Vagina (tissue), 2 donors: ENCODE measurements at regions not wholly inside any gene's neighbourhood (a gene's known extent, or its start where the extent isn't known, plus 50 kb on each side); places are given as distances from the start of the nearest gene placed in this dataset.

Experiments
- DNase-seq, 2 donors: peaks; one replicate each; pipeline ENCODE4 v3.0.0-alpha.2; 2017; ENCODE audit errors: extremely low spot score in 2 of 2
- H3K27ac ChIP-seq: fragments of 200-600 bp; sonication (generic); one replicate; pipeline ENCODE4 v1.5.1; 2019
- H3K27me3 ChIP-seq: fragments of 200-600 bp; sonication (generic); one replicate; pipeline ENCODE4 v1.5.1; 2019
- H3K36me3 ChIP-seq, 2 donors: fragments of 200-600 bp; sonication (generic); one replicate each; pipeline ENCODE4 v1.5.1; 2017 to 2019
- H3K4me1 ChIP-seq: fragments of 200-600 bp; sonication (generic); one replicate; pipeline ENCODE4 v1.5.1; 2019
- H3K4me3 ChIP-seq, 2 donors: fragments of 200-600 bp; sonication (generic); 1 replicate in 1 of 2; 2 replicates in 1 of 2; pipeline ENCODE4 v1.5.1; 2016 to 2019
- H3K9me3 ChIP-seq: fragments of 200-600 bp; sonication (generic); one replicate; pipeline ENCODE4 v1.5.1; 2019
- CTCF ChIP-seq, 3 experiments: fragments of 450-650 bp in 2 of 3; fragments of 200-600 bp in 1 of 3; sonication (generic) in 1 of 3; IDR thresholded peaks; one replicate each; pipeline ENCODE4 v1.5.1; 2017 to 2019; ENCODE audit warnings: antibody characterized with exemption in 3 of 3, mild to moderate bottlenecking in 2 of 3, moderate library complexity in 2 of 3
- POLR2A ChIP-seq, 2 donors: fragments of 450-650 bp; IDR thresholded peaks; one replicate each; pipeline ENCODE4 v1.6.1; 2017; ENCODE audit warnings: antibody characterized with exemption in 2 of 2, mild to moderate bottlenecking in 2 of 2, moderate library complexity in 2 of 2
- POLR2AphosphoS5 ChIP-seq, 2 donors: sonication (generic); formaldehyde crosslinking; IDR thresholded peaks; one replicate each; pipeline ENCODE4 v1.9.0; 2017; ENCODE audit warnings: antibody characterized with exemption in 2 of 2, mild to moderate bottlenecking in 2 of 2, low read depth in 1 of 2; ENCODE audit not compliant: insufficient read depth in 1 of 2
- intact Hi-C: fragments of 100-400 bp; cut with DNase I; formaldehyde crosslinking; loops from one replicate; pipeline ENCODE4 v1.15.1; 2023

GRCh38 chr1:221317537-221317936 lies 424.4 kb downstream of the DUSP10 start:
- no peak for DNase-seq
- intact Hi-C loops, result no loop called here
- Histone ChIP-seq H3K36me3 (no peaks in the 10 kb centered on the region), H3K4me3 (no peak overlapping the region), H3K9me3 (no peaks in the 10 kb centered on the region), H3K4me1 (peaks cover 9% of the 10 kb centered on the region), H3K27ac (no peak overlapping the region), H3K27me3 (no peaks in the 10 kb centered on the region)
- TF ChIP-seq POLR2A (IDR thresholded peaks at IDR 0.05), result no peak
- TF ChIP-seq CTCF (IDR thresholded peaks at IDR 0.05), result no peak
- no peak for TF ChIP-seq POLR2AphosphoS5 (IDR thresholded peaks at IDR 0.05; ENCODE audit: insufficient read depth in 1 of 2, low read depth in 1 of 2)

GRCh38 chr1:221327954-221328353 lies 413.9 kb downstream of the DUSP10 start:
- no peak for DNase-seq
- Histone ChIP-seq H3K4me1 (no peaks in the 10 kb centered on the region), H3K36me3 (no peaks in the 10 kb centered on the region), H3K4me3 (no peak overlapping the region), H3K9me3 (no peaks in the 10 kb centered on the region), H3K27me3 (no peaks in the 10 kb centered on the region), H3K27ac (no peak overlapping the region)
- intact Hi-C loops, result no loop called here
- TF ChIP-seq POLR2AphosphoS5 (IDR thresholded peaks at IDR 0.05; ENCODE audit: insufficient read depth in 1 of 2, low read depth in 1 of 2), result no peak
- no peak for TF ChIP-seq POLR2A (IDR thresholded peaks at IDR 0.05)
- no peak for TF ChIP-seq CTCF (IDR thresholded peaks at IDR 0.05)

GRCh38 chr1:221328371-221328770 lies 413.5 kb downstream of the DUSP10 start:
- Histone ChIP-seq H3K4me1 (peaks cover 3% of the 10 kb centered on the region), H3K9me3 (no peaks in the 10 kb centered on the region), H3K36me3 (no peaks in the 10 kb centered on the region), H3K4me3 (no peak overlapping the region), H3K27ac (no peak overlapping the region), H3K27me3 (no peaks in the 10 kb centered on the region)
- intact Hi-C loops, result no loop called here
- no peak for TF ChIP-seq POLR2A (IDR thresholded peaks at IDR 0.05)
- TF ChIP-seq CTCF (IDR thresholded peaks at IDR 0.05), result no peak
- TF ChIP-seq POLR2AphosphoS5 (IDR thresholded peaks at IDR 0.05; ENCODE audit: insufficient read depth in 1 of 2, low read depth in 1 of 2), result no peak
- no peak for DNase-seq

GRCh38 chr1:221331273-221332183 lies 410.4 kb downstream of the DUSP10 start:
- no peak for TF ChIP-seq POLR2AphosphoS5 (IDR thresholded peaks at IDR 0.05; ENCODE audit: insufficient read depth in 1 of 2, low read depth in 1 of 2)
- TF ChIP-seq CTCF (IDR thresholded peaks at IDR 0.05), result no peak
- no peak for TF ChIP-seq POLR2A (IDR thresholded peaks at IDR 0.05)
- Histone ChIP-seq H3K4me1 (peaks cover 16% of the 10 kb centered on the region), H3K27ac (no peak overlapping the region), H3K4me3 (no peak overlapping the region), H3K27me3 (no peaks in the 10 kb centered on the region), H3K9me3 (no peaks in the 10 kb centered on the region), H3K36me3 (no peaks in the 10 kb centered on the region)
- intact Hi-C loops, result no loop called here
- no peak for DNase-seq

- TF ChIP-seq POLR2AphosphoS5 (IDR thresholded peaks at IDR 0.05; ENCODE audit: insufficient read depth in 1 of 2, low read depth in 1 of 2) (no peak), CTCF (IDR thresholded peaks at IDR 0.05) (no peak), POLR2A (IDR thresholded peaks at IDR 0.05) (no peak)
- Histone ChIP-seq H3K27me3 (no peaks in the 10 kb centered on the region), H3K4me1 (peaks cover 16% of the 10 kb centered on the region), H3K27ac (no peak overlapping the region), H3K36me3 (no peaks in the 10 kb centered on the region), H3K4me3 (no peak overlapping the region), H3K9me3 (no peaks in the 10 kb centered on the region)
- intact Hi-C loops, result no loop called here
- DNase-seq, result no peak
These were observed 407.8 kb downstream of the DUSP10 start for GRCh38 chr1:221334062-221334461.
